NOMO-1 treated with DMSO at 0.1 percent for 48 hours (cell line): ENCODE measurements at regions not wholly inside any gene's neighbourhood (a gene's known extent, or its start where the extent isn't known, plus 50 kb on each side); places are given as distances from the start of the nearest gene placed in this dataset.
A peak's percentile ranks its signal among the peaks of the same experiment; 100 is the strongest.
"Not testable (repeated sequence)": the region's sequence is repeated elsewhere in the genome, so short reads cannot be mapped to it uniquely, and the experiment has no call there.

Experiments
- DNase-seq: peaks from one replicate; lab custom pipeline; 2025; ENCODE audit not compliant: unreplicated experiment; lab: John Stamatoyannopoulos, UW

GRCh38 chr13:44750630-44751029 is 174.5 kb upstream of the TSC22D1 start:
- DNase-seq = no peak

- no peak for DNase-seq
These were observed 173.8 kb upstream of the TSC22D1 start for GRCh38 chr13:44749906-44750305.

- DNase-seq = no peak
These were observed 172.3 kb upstream of the TSC22D1 start for GRCh38 chr13:44748439-44748838.

- no peak for DNase-seq
These were observed 171.0 kb upstream of the TSC22D1 start for GRCh38 chr13:44747179-44747578.

- no peak for DNase-seq
These were observed 170.6 kb upstream of the TSC22D1 start for GRCh38 chr13:44746690-44747089.

- DNase-seq = no peak
These were observed 168.9 kb upstream of the TSC22D1 start for GRCh38 chr13:44744880-44745633.

- no peak for DNase-seq
These were observed 163.4 kb upstream of the TSC22D1 start for GRCh38 chr13:44739539-44739938.

- DNase-seq = no peak
These were observed 163.0 kb upstream of the TSC22D1 start for GRCh38 chr13:44739120-44739519.

- no peak for DNase-seq
These were observed 162.3 kb upstream of the TSC22D1 start for GRCh38 chr13:44738463-44738862.

- no peak for DNase-seq
These were observed 159.7 kb upstream of the TSC22D1 start for GRCh38 chr13:44735806-44736205.

GRCh38 chr13:44734201-44734707 is 158.1 kb upstream of the TSC22D1 start:
- DNase-seq = no peak

GRCh38 chr13:44732503-44733098 is 156.5 kb upstream of the TSC22D1 start:
- no peak for DNase-seq

- no peak for DNase-seq
These were observed 154.7 kb upstream of the TSC22D1 start for GRCh38 chr13:44730851-44731250.

GRCh38 chr13:44730099-44730498 is 154.0 kb upstream of the TSC22D1 start:
- no peak for DNase-seq

GRCh38 chr13:44727591-44727990 is 151.5 kb upstream of the TSC22D1 start:
- not testable (repeated sequence) for DNase-seq

GRCh38 chr13:44726778-44727177 is 150.6 kb upstream of the TSC22D1 start:
- no peak for DNase-seq

- DNase-seq = peak; percentile 5
These were observed 150.1 kb upstream of the TSC22D1 start for GRCh38 chr13:44726214-44726613.

GRCh38 chr13:44719857-44720671 is 143.9 kb upstream of the TSC22D1 start:
- no peak for DNase-seq

- no peak for DNase-seq
These were observed 142.3 kb upstream of the TSC22D1 start for GRCh38 chr13:44718467-44718866.

- no peak for DNase-seq
These were observed 139.4 kb upstream of the TSC22D1 start for GRCh38 chr13:44715287-44716230.
